ENCODE measurements at regions not wholly inside any gene's neighbourhood (a gene's known extent, or its start where the extent isn't known, plus 50 kb on each side); places are given as distances from the start of the nearest gene placed in this dataset.

DNA sequence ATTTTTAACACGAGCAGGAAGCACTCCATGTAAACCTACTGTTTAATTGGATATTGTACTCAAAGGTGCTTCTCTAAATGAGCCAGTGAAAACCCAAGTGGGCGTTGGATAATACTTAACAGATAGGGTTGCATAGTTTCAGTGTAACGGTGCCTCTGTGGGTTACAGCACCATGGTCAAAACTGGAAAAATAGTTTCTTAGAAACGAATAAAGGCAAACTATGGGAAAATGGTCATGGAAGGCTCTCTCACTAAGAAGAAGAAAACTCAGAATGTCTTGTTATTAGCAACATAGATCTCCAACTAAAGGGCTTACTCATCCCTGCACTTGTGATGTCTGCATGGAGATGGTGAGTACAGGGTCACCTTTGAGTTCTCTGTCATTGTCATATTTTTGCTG lies 59.1 kb upstream of the NEDD9 start:
- no peak for DNase-seq

DNA sequence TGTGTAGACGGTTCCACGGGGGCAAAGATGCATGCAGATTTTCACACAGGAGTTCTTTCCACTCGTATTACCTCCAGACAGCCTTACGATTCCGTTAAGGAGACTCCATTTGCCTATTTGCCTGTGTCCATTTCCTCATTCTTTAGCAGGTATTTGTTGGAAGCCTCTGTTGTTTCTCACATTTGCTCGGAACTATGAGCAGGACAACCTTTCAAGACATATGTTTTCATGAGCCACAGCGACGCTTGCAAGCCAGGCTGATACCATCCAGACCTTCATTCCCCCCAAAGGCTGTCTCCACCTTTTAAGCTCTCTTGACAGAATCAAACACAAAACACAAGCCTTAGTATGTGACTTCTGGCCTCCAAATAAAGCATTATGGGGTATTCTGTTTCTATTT lies 57.6 kb upstream of the NEDD9 start:
- no peak for DNase-seq

- no peak for DNase-seq
Measured at GRCh38 chr6:11288065-11288464, 55.6 kb upstream of the NEDD9 start.

GRCh38 chr6:11284996-11285395 lies 52.5 kb upstream of the NEDD9 start:
- DNase-seq: no peak

DNA sequence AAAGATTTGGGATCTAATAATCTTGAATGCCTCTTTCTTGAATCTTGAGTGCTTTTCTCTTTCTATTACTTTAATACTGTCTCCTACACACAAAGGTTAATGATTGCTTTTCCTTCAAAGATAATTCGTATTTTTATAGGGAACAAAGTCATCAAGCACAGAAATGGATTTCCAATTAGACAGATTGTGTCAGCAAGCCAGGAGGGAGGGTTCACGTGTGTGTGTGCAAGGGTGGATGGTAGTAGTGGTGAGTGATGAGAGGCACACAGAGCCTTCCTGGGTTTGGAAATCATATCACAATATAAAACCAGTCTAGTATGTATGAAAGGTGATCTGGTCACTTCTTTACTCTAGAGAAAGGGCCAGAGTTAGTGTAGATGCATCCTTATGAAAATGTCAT lies 51.2 kb upstream of the NEDD9 start:
- no peak for DNase-seq

DNA sequence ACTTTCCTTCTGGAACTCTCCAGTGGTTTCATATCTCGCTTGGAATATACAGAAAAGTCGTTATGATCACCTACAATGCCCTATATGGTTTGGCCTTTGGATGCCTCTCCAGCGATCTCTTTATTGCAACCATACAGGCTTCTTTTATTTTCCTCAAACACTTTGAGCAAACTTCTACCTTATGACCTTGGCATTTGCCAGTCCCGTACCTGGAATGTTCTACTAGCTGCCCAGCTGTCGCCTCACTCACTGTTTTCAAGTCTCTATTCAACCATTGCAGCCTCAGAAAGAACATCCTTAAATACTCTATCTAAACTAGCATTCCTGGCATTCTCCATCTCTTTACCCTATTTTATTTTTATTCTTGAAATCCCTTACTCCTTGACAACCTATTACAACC lies 50.4 kb upstream of the NEDD9 start:
- no peak for DNase-seq
